HUES64 (cell line): ENCODE measurements at regions not wholly inside any gene's neighbourhood (a gene's known extent, or its start where the extent isn't known, plus 50 kb on each side); places are given as distances from the start of the nearest gene placed in this dataset.

Experiments
- H3K27ac ChIP-seq: 2 replicates; pipeline ENCODE4 v1.7.0; 2013; ENCODE audit warnings: low read depth, low read length, inconsistent platforms
- H3K27me3 ChIP-seq: 2 replicates; pipeline ENCODE4 v1.6.1; 2013; ENCODE audit warnings: mild to moderate bottlenecking, low read length; ENCODE audit not compliant: insufficient read depth
- H3K36me3 ChIP-seq: 2 replicates; pipeline ENCODE4 v1.6.1; 2013; ENCODE audit warnings: mild to moderate bottlenecking, low read length; ENCODE audit not compliant: insufficient read depth
- H3K4me1 ChIP-seq: 2 replicates; pipeline ENCODE4 v1.6.1; 2013; ENCODE audit warnings: mild to moderate bottlenecking, low read length, moderate library complexity; ENCODE audit not compliant: insufficient read depth
- H3K4me3 ChIP-seq: 2 replicates; pipeline ENCODE4 v1.5.1; 2013; ENCODE audit warnings: mild to moderate bottlenecking, low read length, moderate library complexity
- H3K9ac ChIP-seq: 2 replicates; pipeline ENCODE4 v1.6.1; 2013; ENCODE audit warnings: mild to moderate bottlenecking, low read depth, low read length
- H3K9me3 ChIP-seq: 2 replicates; pipeline ENCODE4 v1.6.1; 2013; ENCODE audit warnings: low read depth, low read length; ENCODE audit not compliant: insufficient read depth
- WGBS: fragments of 150-250, 120-280 bp; methylation state at CpG from one replicate; pipeline ENCODE4 v1.1.7; 2013; ENCODE audit warnings: missing lambda C conversion rate; 5-methylcytosine and 5-hydroxymethylcytosine counted together

GRCh38 chr15:29456255-29456654 is 186.6 kb upstream of the NSMCE3 start:
- no peak overlapping the region for H3K4me3 ChIP-seq
- no peak overlapping the region for H3K9ac ChIP-seq
- H3K4me1 ChIP-seq: peaks cover 22% of the 10 kb centered on the region
- H3K9me3 ChIP-seq: no peaks in the 10 kb centered on the region
- no peaks in the 10 kb centered on the region for H3K36me3 ChIP-seq
- WGBS: 97% methylated on average over 3 of the region's 4 CpGs
- H3K27me3 ChIP-seq: no peaks in the 10 kb centered on the region
- H3K27ac ChIP-seq: no peak overlapping the region

- H3K27ac ChIP-seq: no peak overlapping the region
- 71% methylated on average over 3 of the region's 4 CpGs for WGBS
- no peak overlapping the region for H3K9ac ChIP-seq
- no peaks in the 10 kb centered on the region for H3K9me3 ChIP-seq
- H3K27me3 ChIP-seq: no peaks in the 10 kb centered on the region
- H3K36me3 ChIP-seq: no peaks in the 10 kb centered on the region
- H3K4me1 ChIP-seq: peaks cover 22% of the 10 kb centered on the region
- no peak overlapping the region for H3K4me3 ChIP-seq
Observed at GRCh38 chr15:29455530-29455929, 185.9 kb upstream of the NSMCE3 start.

- Histone ChIP-seq H3K9me3 (no peaks in the 10 kb centered on the region), H3K27ac (no peak overlapping the region), H3K27me3 (no peaks in the 10 kb centered on the region), H3K4me3 (no peak overlapping the region), H3K4me1 (peaks cover 22% of the 10 kb centered on the region), H3K9ac (no peak overlapping the region), H3K36me3 (no peaks in the 10 kb centered on the region)
- 81% methylated on average over 3 of the region's 3 CpGs for WGBS
Observed at GRCh38 chr15:29455055-29455454, 185.4 kb upstream of the NSMCE3 start.

GRCh38 chr15:29454506-29454905 is 184.9 kb upstream of the NSMCE3 start:
- Histone ChIP-seq H3K9me3 (no peaks in the 10 kb centered on the region), H3K36me3 (no peaks in the 10 kb centered on the region), H3K27me3 (no peaks in the 10 kb centered on the region), H3K4me3 (no peak overlapping the region), H3K9ac (no peak overlapping the region), H3K4me1 (peaks cover 22% of the 10 kb centered on the region), H3K27ac (no peak overlapping the region)
- 95% methylated on average over 5 of the region's 5 CpGs for WGBS

- no peaks in the 10 kb centered on the region for H3K27me3 ChIP-seq
- H3K4me3 ChIP-seq: no peak overlapping the region
- H3K9me3 ChIP-seq: no peaks in the 10 kb centered on the region
- WGBS: 54% methylated on average over 15 of the region's 16 CpGs
- no peak overlapping the region for H3K27ac ChIP-seq
- no peaks in the 10 kb centered on the region for H3K36me3 ChIP-seq
- peaks cover 22% of the 10 kb centered on the region for H3K4me1 ChIP-seq
- no peak overlapping the region; the same call in 1 of the 2 replicates for H3K9ac ChIP-seq
Observed at GRCh38 chr15:29452881-29453731, 183.5 kb upstream of the NSMCE3 start.

- Histone ChIP-seq H3K4me1 (peaks cover 22% of the 10 kb centered on the region), H3K9ac (no peak overlapping the region), H3K4me3 (no peak overlapping the region), H3K9me3 (no peaks in the 10 kb centered on the region), H3K27me3 (no peaks in the 10 kb centered on the region), H3K27ac (no peak overlapping the region), H3K36me3 (no peaks in the 10 kb centered on the region)
- WGBS: 51% methylated on average over 18 of the region's 18 CpGs
Observed at GRCh38 chr15:29451201-29451781, 181.7 kb upstream of the NSMCE3 start.

- 92% methylated on average over 1 of the region's 2 CpGs for WGBS
- peaks cover 22% of the 10 kb centered on the region for H3K4me1 ChIP-seq
Observed at GRCh38 chr15:29449136-29449535, 179.5 kb upstream of the NSMCE3 start.

GRCh38 chr15:29448320-29448719 is 178.7 kb upstream of the NSMCE3 start:
- WGBS: 86% methylated on average over 4 of the region's 4 CpGs
- H3K4me1 ChIP-seq: peaks cover 20% of the 10 kb centered on the region
- H3K27ac ChIP-seq: no peak overlapping the region
- H3K9me3 ChIP-seq: no peaks in the 10 kb centered on the region
- H3K36me3 ChIP-seq: no peaks in the 10 kb centered on the region
- no peaks in the 10 kb centered on the region for H3K27me3 ChIP-seq
- H3K9ac ChIP-seq: no peak overlapping the region
- H3K4me3 ChIP-seq: no peak overlapping the region

More at GRCh38 chr15:29449136-29449535, 179.5 kb upstream of the NSMCE3 start:
- Histone ChIP-seq H3K9me3 (no peaks in the 10 kb centered on the region), H3K9ac (no peak overlapping the region), H3K36me3 (no peaks in the 10 kb centered on the region), H3K27ac (no peak overlapping the region), H3K4me3 (no peak overlapping the region), H3K27me3 (no peaks in the 10 kb centered on the region)

- Histone ChIP-seq H3K9ac (no peak overlapping the region), H3K4me3 (no peak overlapping the region), H3K27me3 (no peaks in the 10 kb centered on the region), H3K4me1 (peaks cover 3% of the 10 kb centered on the region; the same call in 1 of the 2 replicates), H3K9me3 (no peaks in the 10 kb centered on the region), H3K27ac (no peak overlapping the region), H3K36me3 (no peaks in the 10 kb centered on the region)
- 89% methylated on average over 3 of the region's 3 CpGs for WGBS
Observed at GRCh38 chr15:29446480-29446879, 176.9 kb upstream of the NSMCE3 start.

GRCh38 chr15:29442532-29442931 is 172.9 kb upstream of the NSMCE3 start:
- Histone ChIP-seq H3K36me3 (no peaks in the 10 kb centered on the region), H3K9ac (no peak overlapping the region), H3K27me3 (no peaks in the 10 kb centered on the region), H3K27ac (no peak overlapping the region), H3K4me3 (no peak overlapping the region), H3K9me3 (no peaks in the 10 kb centered on the region), H3K4me1 (no peaks in the 10 kb centered on the region)
- WGBS: 96% methylated on average over 5 of the region's 5 CpGs

- Histone ChIP-seq H3K9ac (no peak overlapping the region), H3K27ac (no peak overlapping the region), H3K4me1 (no peaks in the 10 kb centered on the region), H3K27me3 (no peaks in the 10 kb centered on the region), H3K4me3 (no peak overlapping the region), H3K9me3 (no peaks in the 10 kb centered on the region), H3K36me3 (no peaks in the 10 kb centered on the region)
- WGBS: 90% methylated on average over 7 of the region's 7 CpGs
Observed at GRCh38 chr15:29440541-29440940, 170.9 kb upstream of the NSMCE3 start.
